ENCODE measurements at regions not wholly inside any gene's neighbourhood (a gene's known extent, or its start where the extent isn't known, plus 50 kb on each side); places are given as distances from the start of the nearest gene placed in this dataset.

DNA sequence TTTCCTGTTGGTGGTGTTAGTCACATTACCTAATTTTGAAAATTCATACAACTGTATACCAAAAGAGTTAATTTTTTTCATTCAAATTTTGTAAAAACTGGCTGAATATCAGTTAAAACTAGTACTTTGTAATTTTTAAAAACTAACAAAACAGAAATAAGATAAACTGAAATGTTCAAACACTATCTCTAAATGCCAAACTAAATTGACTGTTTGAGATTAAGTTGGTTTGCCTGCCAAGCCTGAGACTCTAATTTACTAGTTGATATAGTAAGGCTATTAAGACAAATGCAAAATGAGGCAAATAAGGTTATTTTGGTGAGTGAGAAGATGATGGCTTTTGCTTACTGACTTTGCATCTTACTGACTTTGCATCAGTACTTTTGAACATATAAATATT lies 1134.9 kb upstream of the LRRN3 start:
- Histone ChIP-seq H3K4me3 (ENCODE audit: insufficient read length, low read depth) (no peak overlapping the region), H3K9ac (ENCODE audit: insufficient read length, low read depth) (no peak overlapping the region), H3K36me3 (ENCODE audit: insufficient read depth, insufficient read length, low read length) (no peaks in the 10 kb centered on the region), H3K9me3 (ENCODE audit: insufficient read depth, low read length) (no peaks in the 10 kb centered on the region), H3K4me1 (ENCODE audit: insufficient read depth, insufficient read length) (no peaks in the 10 kb centered on the region), H3K27me3 (ENCODE audit: insufficient read depth, insufficient read length) (no peaks in the 10 kb centered on the region)
- no peak for TF ChIP-seq SUZ12 (IDR thresholded peaks at IDR 0.05; ENCODE audit: extremely low read depth, insufficient read depth, insufficient read length)
- TF ChIP-seq ZNF274 (IDR thresholded peaks at IDR 0.05; ENCODE audit: low read depth, low read length): no peak
- no peak for TF ChIP-seq YY1 (IDR thresholded peaks at IDR 0.05; ENCODE audit: insufficient read depth, insufficient read length)
- no peak for DNase-seq (ENCODE audit: low read depth, low spot score)

DNA sequence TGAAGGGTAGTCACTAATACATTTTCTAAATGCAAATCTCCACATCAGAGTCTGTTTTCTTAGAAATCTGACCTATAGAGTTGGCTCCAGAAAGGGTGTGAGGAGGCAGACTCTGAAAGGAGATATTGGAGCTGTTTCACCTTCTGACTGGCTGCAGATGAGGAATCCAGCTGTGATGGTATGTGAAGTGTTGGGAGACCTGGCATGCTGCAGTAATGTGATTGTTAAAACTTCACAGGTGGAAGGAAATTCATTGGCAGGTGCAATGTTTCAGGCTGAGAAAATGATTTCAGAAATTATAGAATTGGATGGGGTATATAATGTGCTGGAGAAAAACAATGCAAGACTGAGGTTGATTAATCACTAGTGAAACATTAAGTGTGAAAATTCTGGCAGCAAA lies 1134.0 kb upstream of the LRRN3 start:
- H3K4me3 ChIP-seq (ENCODE audit: insufficient read length, low read depth): no peak overlapping the region
- no peaks in the 10 kb centered on the region for H3K4me1 ChIP-seq (ENCODE audit: insufficient read depth, insufficient read length)
- DNase-seq (ENCODE audit: low read depth, low spot score): no peak
- no peaks in the 10 kb centered on the region for H3K36me3 ChIP-seq (ENCODE audit: insufficient read depth, insufficient read length, low read length)
- no peak for TF ChIP-seq ZNF274 (IDR thresholded peaks at IDR 0.05; ENCODE audit: low read depth, low read length)
- TF ChIP-seq SUZ12 (IDR thresholded peaks at IDR 0.05; ENCODE audit: extremely low read depth, insufficient read depth, insufficient read length): no peak
- no peak for TF ChIP-seq YY1 (IDR thresholded peaks at IDR 0.05; ENCODE audit: insufficient read depth, insufficient read length)
- no peak overlapping the region for H3K9ac ChIP-seq (ENCODE audit: insufficient read length, low read depth)
- H3K9me3 ChIP-seq (ENCODE audit: insufficient read depth, low read length): no peaks in the 10 kb centered on the region
- no peaks in the 10 kb centered on the region for H3K27me3 ChIP-seq (ENCODE audit: insufficient read depth, insufficient read length)

DNA sequence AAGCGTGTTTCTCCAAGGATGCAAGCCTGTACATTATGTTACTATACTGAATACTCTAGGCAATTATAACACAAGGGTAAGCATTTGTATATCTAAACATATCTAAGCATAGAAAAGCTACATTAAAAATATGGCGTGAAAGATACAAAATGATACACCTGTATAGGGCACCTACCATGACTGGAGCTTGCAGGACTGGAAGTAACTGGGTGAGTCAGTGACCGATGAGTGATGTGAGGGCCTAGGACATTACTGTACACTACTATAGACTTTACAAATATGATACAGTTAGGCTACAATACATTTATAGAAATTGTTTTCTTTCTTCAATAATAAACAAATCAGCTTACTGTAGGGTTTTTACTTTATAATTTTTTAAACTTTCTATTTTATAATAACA lies 1127.2 kb upstream of the LRRN3 start:
- Histone ChIP-seq H3K36me3 (ENCODE audit: insufficient read depth, insufficient read length, low read length) (no peaks in the 10 kb centered on the region), H3K4me1 (ENCODE audit: insufficient read depth, insufficient read length) (no peaks in the 10 kb centered on the region), H3K9ac (ENCODE audit: insufficient read length, low read depth) (no peak overlapping the region), H3K4me3 (ENCODE audit: insufficient read length, low read depth) (no peak overlapping the region), H3K27me3 (ENCODE audit: insufficient read depth, insufficient read length) (no peaks in the 10 kb centered on the region), H3K9me3 (ENCODE audit: insufficient read depth, low read length) (no peaks in the 10 kb centered on the region)
- DNase-seq (ENCODE audit: low read depth, low spot score): no peak
- TF ChIP-seq YY1 (IDR thresholded peaks at IDR 0.05; ENCODE audit: insufficient read depth, insufficient read length) (no peak), SUZ12 (IDR thresholded peaks at IDR 0.05; ENCODE audit: extremely low read depth, insufficient read depth, insufficient read length) (no peak), ZNF274 (IDR thresholded peaks at IDR 0.05; ENCODE audit: low read depth, low read length) (no peak)

DNA sequence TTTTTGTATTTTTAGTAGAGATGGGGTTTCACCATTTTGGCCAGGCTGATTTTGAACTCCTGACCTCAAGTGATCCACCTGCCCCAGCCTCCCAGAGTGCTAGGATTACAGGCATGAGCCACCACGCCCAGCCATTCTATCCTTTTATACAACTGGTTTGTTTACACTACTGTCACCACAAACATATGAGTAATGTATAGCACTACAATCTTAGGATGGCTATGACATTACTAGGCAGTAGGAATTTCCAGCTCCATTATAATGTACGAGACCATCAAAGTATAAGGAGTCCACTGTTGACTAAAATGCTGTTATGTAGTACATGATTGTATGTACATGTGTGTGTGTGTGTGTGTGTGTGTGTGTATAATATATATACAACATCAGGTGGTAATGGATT lies 1126.1 kb upstream of the LRRN3 start:
- Histone ChIP-seq H3K9me3 (ENCODE audit: insufficient read depth, low read length) (no peaks in the 10 kb centered on the region), H3K9ac (ENCODE audit: insufficient read length, low read depth) (no peak overlapping the region), H3K27me3 (ENCODE audit: insufficient read depth, insufficient read length) (no peaks in the 10 kb centered on the region), H3K4me3 (ENCODE audit: insufficient read length, low read depth) (no peak overlapping the region), H3K36me3 (ENCODE audit: insufficient read depth, insufficient read length, low read length) (no peaks in the 10 kb centered on the region), H3K4me1 (ENCODE audit: insufficient read depth, insufficient read length) (no peaks in the 10 kb centered on the region)
- no peak for DNase-seq (ENCODE audit: low read depth, low spot score)
- TF ChIP-seq ZNF274 (IDR thresholded peaks at IDR 0.05; ENCODE audit: low read depth, low read length): no peak
- TF ChIP-seq SUZ12 (IDR thresholded peaks at IDR 0.05; ENCODE audit: extremely low read depth, insufficient read depth, insufficient read length): no peak
- TF ChIP-seq YY1 (IDR thresholded peaks at IDR 0.05; ENCODE audit: insufficient read depth, insufficient read length): no peak

DNA sequence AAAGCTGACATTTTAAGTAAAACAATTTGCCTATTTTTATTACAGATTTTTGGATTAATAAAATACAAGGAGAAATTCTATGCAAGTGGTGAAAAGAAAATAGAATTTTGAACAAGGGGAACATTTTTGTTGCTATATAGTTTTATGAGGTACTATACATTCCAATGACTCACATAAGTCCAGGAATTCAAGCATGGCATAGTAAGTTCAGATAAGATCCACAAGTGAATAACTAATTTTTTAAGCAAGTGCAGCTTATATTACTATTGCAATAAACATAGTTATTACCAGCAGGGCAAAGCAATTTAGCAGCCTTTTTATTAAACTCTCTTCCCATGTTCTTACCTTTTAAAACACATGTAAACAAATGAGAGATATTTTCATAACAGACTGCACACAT lies 1123.5 kb upstream of the LRRN3 start:
- TF ChIP-seq ZNF274 (IDR thresholded peaks at IDR 0.05; ENCODE audit: low read depth, low read length) (no peak), SUZ12 (IDR thresholded peaks at IDR 0.05; ENCODE audit: extremely low read depth, insufficient read depth, insufficient read length) (no peak), YY1 (IDR thresholded peaks at IDR 0.05; ENCODE audit: insufficient read depth, insufficient read length) (no peak)
- H3K9ac ChIP-seq (ENCODE audit: insufficient read length, low read depth): no peak overlapping the region

DNA sequence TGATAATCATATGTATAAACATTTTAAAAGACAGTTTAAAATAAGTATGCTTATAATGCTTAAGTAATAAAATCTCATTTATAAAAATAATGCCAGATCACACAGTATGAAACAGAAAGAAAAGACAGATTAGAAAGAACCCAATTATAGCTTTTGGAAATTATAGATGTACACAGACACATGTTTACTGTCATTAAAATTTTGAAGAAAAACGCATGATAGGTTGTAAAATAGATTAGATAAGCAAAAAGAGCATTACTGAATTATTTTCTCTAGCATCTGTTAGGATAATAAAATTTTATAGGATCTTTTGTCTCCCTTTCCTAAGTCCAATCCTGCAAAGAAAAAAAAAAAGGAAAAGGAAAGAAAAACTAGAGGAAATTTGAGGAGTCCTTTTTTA lies 1107.3 kb upstream of the LRRN3 start:
- H3K4me3 ChIP-seq (ENCODE audit: insufficient read length, low read depth): no peak overlapping the region

More for the DNA sequence above, 1123.5 kb upstream of the LRRN3 start:
- Histone ChIP-seq H3K36me3 (ENCODE audit: insufficient read depth, insufficient read length, low read length) (no peaks in the 10 kb centered on the region), H3K4me3 (ENCODE audit: insufficient read length, low read depth) (no peak overlapping the region), H3K4me1 (ENCODE audit: insufficient read depth, insufficient read length) (no peaks in the 10 kb centered on the region), H3K27me3 (ENCODE audit: insufficient read depth, insufficient read length) (no peaks in the 10 kb centered on the region), H3K9me3 (ENCODE audit: insufficient read depth, low read length) (no peaks in the 10 kb centered on the region)
- no peak for DNase-seq (ENCODE audit: low read depth, low spot score)

DNA sequence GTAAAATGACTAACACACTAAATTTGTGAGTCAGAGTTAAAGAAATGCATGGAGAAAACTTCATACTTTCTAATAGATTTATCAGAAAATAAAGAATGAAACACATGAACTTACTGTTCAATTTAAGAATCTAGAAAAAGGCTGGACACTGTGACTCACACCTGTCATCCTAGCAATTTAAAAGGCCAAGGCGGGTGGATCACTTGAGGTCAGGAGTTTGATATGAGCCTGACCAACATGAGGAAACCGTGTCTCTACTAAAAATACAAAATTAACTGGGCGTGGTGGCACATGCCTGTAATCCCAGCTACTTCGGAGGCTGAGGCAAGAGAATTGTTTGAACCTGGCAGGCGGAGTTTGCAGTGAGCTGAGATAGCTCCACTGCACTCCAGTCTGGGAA lies 1106.2 kb upstream of the LRRN3 start:
- TF ChIP-seq ZNF274 (IDR thresholded peaks at IDR 0.05; ENCODE audit: low read depth, low read length): no peak
- no peak for TF ChIP-seq SUZ12 (IDR thresholded peaks at IDR 0.05; ENCODE audit: extremely low read depth, insufficient read depth, insufficient read length)
- no peaks in the 10 kb centered on the region for H3K36me3 ChIP-seq (ENCODE audit: insufficient read depth, insufficient read length, low read length)
- H3K27me3 ChIP-seq (ENCODE audit: insufficient read depth, insufficient read length): no peaks in the 10 kb centered on the region
- no peaks in the 10 kb centered on the region for H3K4me1 ChIP-seq (ENCODE audit: insufficient read depth, insufficient read length)
- H3K9ac ChIP-seq (ENCODE audit: insufficient read length, low read depth): no peak overlapping the region
- DNase-seq (ENCODE audit: low read depth, low spot score): no peak
- no peak overlapping the region for H3K4me3 ChIP-seq (ENCODE audit: insufficient read length, low read depth)
- H3K9me3 ChIP-seq (ENCODE audit: insufficient read depth, low read length): no peaks in the 10 kb centered on the region

More for the DNA sequence above, 1107.3 kb upstream of the LRRN3 start:
- no peaks in the 10 kb centered on the region for H3K27me3 ChIP-seq (ENCODE audit: insufficient read depth, insufficient read length)
- no peaks in the 10 kb centered on the region for H3K4me1 ChIP-seq (ENCODE audit: insufficient read depth, insufficient read length)
- no peaks in the 10 kb centered on the region for H3K36me3 ChIP-seq (ENCODE audit: insufficient read depth, insufficient read length, low read length)
- DNase-seq (ENCODE audit: low read depth, low spot score): no peak
- no peak for TF ChIP-seq ZNF274 (IDR thresholded peaks at IDR 0.05; ENCODE audit: low read depth, low read length)
- no peak for TF ChIP-seq SUZ12 (IDR thresholded peaks at IDR 0.05; ENCODE audit: extremely low read depth, insufficient read depth, insufficient read length)
- no peak for TF ChIP-seq YY1 (IDR thresholded peaks at IDR 0.05; ENCODE audit: insufficient read depth, insufficient read length)
- H3K9ac ChIP-seq (ENCODE audit: insufficient read length, low read depth): no peak overlapping the region
- no peaks in the 10 kb centered on the region for H3K9me3 ChIP-seq (ENCODE audit: insufficient read depth, low read length)

DNA sequence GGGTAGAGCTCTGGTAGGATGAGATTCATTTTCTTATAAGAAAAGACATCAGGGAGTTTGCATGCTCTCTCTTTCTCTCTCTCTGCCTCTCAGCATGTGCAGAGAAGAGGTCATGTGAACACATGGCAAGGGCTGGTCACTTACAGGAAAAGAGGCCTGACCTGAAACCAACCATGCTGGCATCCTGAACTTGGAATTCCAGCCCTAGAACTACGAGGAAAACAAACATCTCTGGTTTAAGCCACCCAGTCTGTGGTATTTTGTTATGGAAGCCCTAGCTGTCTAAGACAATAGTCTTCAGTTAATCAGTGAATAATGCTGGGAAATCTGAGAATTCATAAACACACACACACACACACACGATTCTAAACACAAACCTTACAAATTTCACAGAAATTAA lies 1104.2 kb upstream of the LRRN3 start:
- Histone ChIP-seq H3K27me3 (ENCODE audit: insufficient read depth, insufficient read length) (no peaks in the 10 kb centered on the region), H3K4me3 (ENCODE audit: insufficient read length, low read depth) (no peak overlapping the region), H3K4me1 (ENCODE audit: insufficient read depth, insufficient read length) (no peaks in the 10 kb centered on the region), H3K9me3 (ENCODE audit: insufficient read depth, low read length) (no peaks in the 10 kb centered on the region), H3K9ac (ENCODE audit: insufficient read length, low read depth) (no peak overlapping the region), H3K36me3 (ENCODE audit: insufficient read depth, insufficient read length, low read length) (no peaks in the 10 kb centered on the region)
- no peak for TF ChIP-seq ZNF274 (IDR thresholded peaks at IDR 0.05; ENCODE audit: low read depth, low read length)
- no peak for TF ChIP-seq YY1 (IDR thresholded peaks at IDR 0.05; ENCODE audit: insufficient read depth, insufficient read length)
- TF ChIP-seq SUZ12 (IDR thresholded peaks at IDR 0.05; ENCODE audit: extremely low read depth, insufficient read depth, insufficient read length): no peak
- DNase-seq (ENCODE audit: low read depth, low spot score): no peak
